RWPE2 (cell line): ENCODE measurements at regions not wholly inside any gene's neighbourhood (a gene's known extent, or its start where the extent isn't known, plus 50 kb on each side); places are given as distances from the start of the nearest gene placed in this dataset.

Source experiments
- ATAC-seq: fragments of 200-7000 bp; cut with Tn5 transposase; 3 replicates; pipeline ENCODE4 v1.9.1; 2021; ENCODE audit warnings: low read depth
- DNase-seq: peaks from one replicate; pipeline ENCODE4 v3.0.0-alpha.2; 2020; ENCODE audit warnings: low spot score
- H3K27ac ChIP-seq: fragments of 450-650 bp; 2 replicates; pipeline ENCODE4 v1.5.1; 2017; ENCODE audit warnings: mild to moderate bottlenecking; ENCODE audit not compliant: poor library complexity, severe bottlenecking
- H3K27me3 ChIP-seq: fragments of 250-450 bp; sonication (Bioruptor Pico); 2 replicates; pipeline ENCODE4 v1.5.1; 2021; ENCODE audit warnings: mild to moderate bottlenecking, moderate library complexity; ENCODE audit not compliant: insufficient read depth, poor library complexity, severe bottlenecking
- H3K36me3 ChIP-seq: fragments of 250-450 bp; sonication (Bioruptor Pico); 2 replicates; pipeline ENCODE4 v1.5.1; 2020; ENCODE audit warnings: low read depth, mild to moderate bottlenecking, moderate library complexity
- H3K4me1 ChIP-seq: fragments of 250-450 bp; sonication (Bioruptor Pico); 2 replicates; pipeline ENCODE4 v1.5.1; 2021; ENCODE audit warnings: mild to moderate bottlenecking, moderate library complexity; ENCODE audit not compliant: insufficient read depth, poor library complexity, severe bottlenecking
- H3K4me3 ChIP-seq: fragments of 250-450 bp; sonication (Bioruptor Pico); 2 replicates; pipeline ENCODE4 v1.5.1; 2021; ENCODE audit warnings: mild to moderate bottlenecking, moderate library complexity; ENCODE audit not compliant: severe bottlenecking
- H3K9me3 ChIP-seq: fragments of 250-450 bp; sonication (Bioruptor Pico); 2 replicates; pipeline ENCODE4 v1.5.1; 2021; ENCODE audit warnings: mild to moderate bottlenecking, moderate library complexity; ENCODE audit not compliant: severe bottlenecking
- CTCF ChIP-seq: fragments of 450-650 bp; IDR thresholded peaks from one replicate; pipeline ENCODE4 v1.5.1; 2017; ENCODE audit warnings: mild to moderate bottlenecking, moderate library complexity; ENCODE audit not compliant: poor library complexity, severe bottlenecking

DNA sequence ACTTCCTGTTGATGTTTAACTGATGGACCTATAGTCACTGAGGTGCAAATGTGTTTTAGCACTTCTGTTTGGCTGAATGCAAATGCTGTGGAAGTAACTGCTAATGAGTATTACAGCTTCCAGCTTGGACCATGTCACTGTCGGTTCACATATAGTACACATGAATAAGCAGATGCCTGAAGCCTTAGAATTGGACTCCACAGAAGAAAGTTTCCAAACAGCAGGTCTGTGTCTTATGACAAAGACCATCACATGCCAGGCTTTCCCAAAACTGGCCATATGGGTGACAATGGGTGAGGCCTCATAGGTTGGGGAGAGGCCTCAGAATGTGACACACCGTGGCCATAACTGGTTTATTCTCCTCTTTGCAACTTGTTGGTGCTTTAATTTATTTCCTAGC lies 241.8 kb downstream of the WNT5A start:
- Histone ChIP-seq H3K4me3 (no peak overlapping the region), H3K36me3 (no peaks in the 10 kb centered on the region), H3K27ac (no peak overlapping the region), H3K4me1 (no peaks in the 10 kb centered on the region), H3K27me3 (no peaks in the 10 kb centered on the region), H3K9me3 (no peaks in the 10 kb centered on the region)
- DNase-seq, result no peak
- no peak for ATAC-seq
- TF ChIP-seq CTCF, result no peak

GRCh38 chr3:55244247-55244646 lies 242.9 kb downstream of the WNT5A start:
- TF ChIP-seq CTCF, result no peak
- ATAC-seq, result no peak
- H3K4me3 ChIP-seq, result no peak overlapping the region
- H3K4me1 ChIP-seq, result no peaks in the 10 kb centered on the region
- no peaks in the 10 kb centered on the region for H3K36me3 ChIP-seq
- no peak for DNase-seq
- H3K27ac ChIP-seq, result no peak overlapping the region
- no peaks in the 10 kb centered on the region for H3K9me3 ChIP-seq
- no peaks in the 10 kb centered on the region for H3K27me3 ChIP-seq

DNA sequence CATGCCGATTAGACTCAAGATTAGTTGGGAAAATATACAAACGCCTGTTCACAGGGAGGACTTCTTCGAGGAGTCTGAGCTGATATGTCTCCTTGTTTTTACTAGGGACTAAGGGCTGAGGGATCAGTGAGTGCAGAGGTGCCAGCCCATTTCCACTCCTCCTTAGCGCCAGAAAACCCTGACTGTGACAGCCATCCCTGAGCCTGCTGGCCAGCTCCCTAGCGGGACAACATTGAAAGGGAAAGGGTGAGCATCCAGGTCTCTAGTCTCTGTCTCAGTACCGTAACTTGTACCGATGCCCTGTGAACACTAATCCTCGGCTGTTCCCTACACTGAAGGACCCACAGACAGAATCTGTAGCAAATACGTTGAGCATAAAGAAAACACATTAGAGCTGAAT lies 243.4 kb downstream of the WNT5A start:
- no peak for TF ChIP-seq CTCF
- Histone ChIP-seq H3K27ac (no peak overlapping the region), H3K36me3 (no peaks in the 10 kb centered on the region), H3K9me3 (no peaks in the 10 kb centered on the region), H3K4me3 (no peak overlapping the region), H3K4me1 (no peaks in the 10 kb centered on the region), H3K27me3 (no peaks in the 10 kb centered on the region)
- ATAC-seq, result no peak
- no peak for DNase-seq

- ATAC-seq (no peak), DNase-seq (no peak)
- no peak overlapping the region for H3K27ac ChIP-seq
- no peaks in the 10 kb centered on the region for H3K4me1 ChIP-seq
- H3K9me3 ChIP-seq, result no peaks in the 10 kb centered on the region
- no peaks in the 10 kb centered on the region for H3K27me3 ChIP-seq
- TF ChIP-seq CTCF, result no peak
- H3K36me3 ChIP-seq, result no peaks in the 10 kb centered on the region
- H3K4me3 ChIP-seq, result no peak overlapping the region
Observed at GRCh38 chr3:55242921-55243320, 244.2 kb downstream of the WNT5A start.

DNA sequence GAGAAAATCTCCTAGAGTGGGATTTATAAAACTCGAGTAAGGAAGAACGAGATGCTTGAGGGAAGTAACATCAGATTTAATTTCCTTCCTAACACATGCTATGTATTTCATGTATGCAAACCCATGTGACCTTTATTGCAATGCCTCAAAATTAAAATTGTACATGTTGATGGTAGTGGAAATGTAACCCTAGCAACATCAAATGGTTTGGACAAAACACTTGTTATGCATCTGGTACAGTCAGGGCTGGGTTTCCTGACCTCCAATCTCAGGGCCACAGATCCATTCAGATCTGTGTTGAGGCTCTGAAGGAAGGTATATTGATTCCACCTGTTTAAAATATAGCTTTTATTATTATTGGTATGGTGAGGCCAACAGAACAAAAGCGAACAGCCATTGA lies 246.0 kb downstream of the WNT5A start:
- DNase-seq, result no peak
- no peaks in the 10 kb centered on the region for H3K36me3 ChIP-seq
- no peak overlapping the region for H3K4me3 ChIP-seq
- H3K4me1 ChIP-seq, result no peaks in the 10 kb centered on the region
- H3K9me3 ChIP-seq, result no peaks in the 10 kb centered on the region
- no peak overlapping the region for H3K27ac ChIP-seq
- ATAC-seq, result no peak
- no peak for TF ChIP-seq CTCF
- H3K27me3 ChIP-seq, result no peaks in the 10 kb centered on the region
